ENCODE measurements at regions not wholly inside any gene's neighbourhood (a gene's known extent, or its start where the extent isn't known, plus 50 kb on each side); places are given as distances from the start of the nearest gene placed in this dataset.

GRCh38 chr6:163965426-163966348 is 551.2 kb downstream of the QKI start:
- 27% methylated on average over 14 of the region's 14 CpGs for WGBS (ENCODE audit: low lambda C conversion rate, missing lambda C conversion rate)
- Histone ChIP-seq H4K20me1 (ENCODE audit: insufficient read depth, poor library complexity, severe bottlenecking) (no peaks in the 10 kb centered on the region), H2AFZ (no peak overlapping the region), H3K79me2 (no peaks in the 10 kb centered on the region), H3K27me3 (no peaks in the 10 kb centered on the region), H3K4me1 (ENCODE audit: insufficient read depth) (peaks cover 18% of the 10 kb centered on the region), H3K9me3 (ENCODE audit: low read depth) (no peaks in the 10 kb centered on the region), H3K27ac (peak overlapping the region; percentile 68), H3K36me3 (replicated peaks; ENCODE audit: insufficient read depth, low read depth) (no peaks in the 10 kb centered on the region), H3K4me3 (no peak overlapping the region), H3K9me2 (replicated peaks; ENCODE audit: insufficient read depth) (no peaks in the 10 kb centered on the region), H3K4me2 (peak overlapping the region; percentile 67)
- TF ChIP-seq EZH2phosphoT487 (IDR thresholded peaks at IDR 0.05; ENCODE audit: low read depth, severe bottlenecking, unreplicated experiment) (no peak), CTCF (IDR thresholded peaks at IDR 0.05; ENCODE audit: poor library complexity) (no peak), EZH2 (IDR thresholded peaks at IDR 0.05; ENCODE audit: borderline replicate concordance) (no peak)
- peak; percentile 71 for DNase-seq (ENCODE audit: low spot score)

GRCh38 chr6:163964789-163965188 is 550.3 kb downstream of the QKI start:
- Histone ChIP-seq H2AFZ (no peak overlapping the region), H4K20me1 (ENCODE audit: insufficient read depth, poor library complexity, severe bottlenecking) (no peaks in the 10 kb centered on the region), H3K4me1 (ENCODE audit: insufficient read depth) (peaks cover 18% of the 10 kb centered on the region), H3K27ac (peak overlapping the region; percentile 68), H3K4me3 (no peak overlapping the region), H3K27me3 (no peaks in the 10 kb centered on the region), H3K9me3 (ENCODE audit: low read depth) (no peaks in the 10 kb centered on the region), H3K79me2 (no peaks in the 10 kb centered on the region), H3K4me2 (no peak overlapping the region), H3K36me3 (replicated peaks; ENCODE audit: insufficient read depth, low read depth) (no peaks in the 10 kb centered on the region), H3K9me2 (replicated peaks; ENCODE audit: insufficient read depth) (no peaks in the 10 kb centered on the region)
- no peak for TF ChIP-seq CTCF (IDR thresholded peaks at IDR 0.05; ENCODE audit: poor library complexity)
- TF ChIP-seq EZH2 (IDR thresholded peaks at IDR 0.05; ENCODE audit: borderline replicate concordance): no peak
- TF ChIP-seq EZH2phosphoT487 (IDR thresholded peaks at IDR 0.05; ENCODE audit: low read depth, severe bottlenecking, unreplicated experiment): no peak
- no peak for DNase-seq (ENCODE audit: low spot score)
- WGBS (ENCODE audit: low lambda C conversion rate, missing lambda C conversion rate): 77% methylated on average over 6 of the region's 6 CpGs

- H3K36me3 ChIP-seq (replicated peaks; ENCODE audit: insufficient read depth, low read depth): no peaks in the 10 kb centered on the region
- no peaks in the 10 kb centered on the region for H3K79me2 ChIP-seq
- H3K9me3 ChIP-seq (ENCODE audit: low read depth): no peaks in the 10 kb centered on the region
- H4K20me1 ChIP-seq (ENCODE audit: insufficient read depth, poor library complexity, severe bottlenecking): no peaks in the 10 kb centered on the region
- WGBS (ENCODE audit: low lambda C conversion rate, missing lambda C conversion rate): 72% methylated on average over 22 of the region's 23 CpGs
- no peak overlapping the region for H3K4me3 ChIP-seq
- H2AFZ ChIP-seq: no peak overlapping the region
- TF ChIP-seq CTCF (IDR thresholded peaks at IDR 0.05; ENCODE audit: poor library complexity) (no peak), EZH2phosphoT487 (IDR thresholded peaks at IDR 0.05; ENCODE audit: low read depth, severe bottlenecking, unreplicated experiment) (no peak), EZH2 (IDR thresholded peaks at IDR 0.05; ENCODE audit: borderline replicate concordance) (no peak)
- H3K9me2 ChIP-seq (replicated peaks; ENCODE audit: insufficient read depth): no peaks in the 10 kb centered on the region
- H3K4me2 ChIP-seq: no peak overlapping the region
- H3K27me3 ChIP-seq: no peaks in the 10 kb centered on the region
- no peak for DNase-seq (ENCODE audit: low spot score)
- peaks cover 18% of the 10 kb centered on the region for H3K4me1 ChIP-seq (ENCODE audit: insufficient read depth)
- H3K27ac ChIP-seq: no peak overlapping the region
Observed at GRCh38 chr6:163963205-163964120, 548.9 kb downstream of the QKI start.
